Loucy (cell line): ENCODE measurements at regions not wholly inside any gene's neighbourhood (a gene's known extent, or its start where the extent isn't known, plus 50 kb on each side); places are given as distances from the start of the nearest gene placed in this dataset.

Experiments used
- CTCF ChIP-seq: fragments of 200-600 bp; sonication (generic); conservative IDR thresholded peaks from 2 replicates; pipeline ENCODE4 v1.5.1; 2014; ENCODE audit warnings: mild to moderate bottlenecking, antibody characterized with exemption, low read length
- EZH2phosphoT487 ChIP-seq: fragments of 200-600 bp; IDR thresholded peaks from 2 replicates; pipeline ENCODE4 v1.6.1; 2018; ENCODE audit warnings: antibody characterized with exemption, mild to moderate bottlenecking, moderate library complexity, borderline replicate concordance

GRCh38 chr14:38561657-38562056 lies 305.8 kb upstream of the CLEC14A start:
- TF ChIP-seq CTCF (no peak), EZH2phosphoT487 (no peak)
